ENCODE measurements at regions not wholly inside any gene's neighbourhood (a gene's known extent, or its start where the extent isn't known, plus 50 kb on each side); places are given as distances from the start of the nearest gene placed in this dataset.
A peak's percentile ranks its signal among the peaks of the same experiment; 100 is the strongest.

DNA sequence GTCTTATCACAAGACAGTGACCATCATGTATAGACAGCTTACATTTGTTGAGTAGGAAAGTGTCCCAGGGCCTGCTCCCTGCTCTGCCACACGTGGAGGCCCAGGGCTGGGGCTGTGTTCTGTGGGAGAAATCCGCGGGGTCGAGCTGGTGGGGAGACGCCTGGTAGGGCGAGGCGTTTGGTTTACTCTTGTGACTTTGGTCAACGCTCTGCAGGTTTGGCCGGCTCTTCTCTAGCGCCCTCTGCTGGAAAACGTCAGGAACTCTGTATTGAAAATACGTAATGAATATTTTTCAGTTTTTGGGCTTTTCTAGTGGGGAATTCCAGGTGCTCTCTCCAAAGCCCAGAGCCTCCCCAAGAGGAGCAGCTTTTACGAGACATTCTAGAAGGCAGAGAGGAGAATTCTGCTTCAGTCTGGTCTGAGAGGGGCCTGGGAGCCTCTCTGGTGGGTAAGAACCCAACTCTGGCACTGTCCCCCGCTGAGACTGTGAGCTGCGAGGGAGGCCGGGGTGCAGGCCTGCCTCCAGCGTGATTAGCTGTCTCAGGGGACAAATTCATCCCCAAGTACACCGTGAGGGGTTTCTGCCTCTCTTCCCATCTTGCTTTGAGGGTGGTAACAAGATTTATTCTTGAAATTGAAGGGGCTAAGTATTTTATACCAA is 112.6 kb upstream of the RALGAPA2 start:
- peak; percentile 65 for DNase-seq

DNA sequence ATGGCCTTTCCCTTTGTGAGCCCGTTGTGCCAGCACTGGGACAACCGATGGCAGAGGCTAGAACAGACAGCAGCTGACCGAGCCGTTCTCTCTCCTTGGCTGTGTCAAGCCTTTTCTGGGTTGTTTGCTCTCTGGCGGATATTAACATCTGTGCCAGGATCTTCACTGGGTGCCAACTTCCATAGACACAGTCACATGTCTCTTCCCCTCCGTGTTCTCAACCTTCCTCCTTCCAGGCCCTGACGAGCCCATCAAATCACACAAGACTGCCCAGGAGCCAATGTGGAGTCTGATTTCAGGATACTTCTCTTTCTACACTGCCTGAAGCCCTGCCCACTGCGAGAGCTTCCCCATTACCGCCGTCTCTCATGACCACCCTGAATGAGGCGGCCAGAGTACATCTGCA is 111.0 kb upstream of the RALGAPA2 start:
- no peak for DNase-seq

DNA sequence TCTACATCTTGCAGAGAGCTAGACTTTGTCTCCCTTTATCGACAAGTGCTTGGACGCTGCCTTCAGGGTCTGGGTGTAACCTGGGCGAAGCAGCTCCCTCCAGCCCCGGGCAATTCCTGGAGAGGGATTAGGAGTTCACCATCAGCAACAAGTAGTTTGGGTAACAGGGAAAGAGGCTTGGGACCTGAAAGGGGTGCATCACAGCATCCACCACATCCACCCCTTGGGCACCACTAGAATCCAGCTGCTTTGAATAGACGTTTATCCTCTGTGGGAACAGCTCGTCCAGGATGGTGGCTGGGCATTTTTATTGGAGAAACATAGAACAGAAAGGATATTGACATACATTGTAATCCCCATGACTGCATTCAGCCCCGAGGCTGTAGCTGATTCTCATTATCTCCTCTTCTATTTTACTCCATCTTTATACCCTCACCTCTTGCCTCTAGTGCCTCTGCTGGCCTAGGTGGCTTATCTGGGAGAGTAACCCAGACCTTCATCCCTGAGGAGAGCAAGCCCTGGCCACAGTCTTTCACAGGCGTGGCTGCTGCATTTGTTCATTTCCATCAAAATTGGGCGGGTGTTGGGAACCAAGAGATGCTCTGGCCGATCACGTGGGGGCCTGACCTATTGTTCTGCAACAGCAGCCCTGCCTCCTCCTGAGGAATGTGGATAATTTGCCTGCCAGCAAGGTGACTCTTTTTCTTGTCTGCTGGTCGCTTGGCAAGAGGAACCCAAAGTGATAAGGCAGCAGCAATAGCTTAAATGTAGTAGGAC is 109.2 kb upstream of the RALGAPA2 start:
- DNase-seq = no peak

DNA sequence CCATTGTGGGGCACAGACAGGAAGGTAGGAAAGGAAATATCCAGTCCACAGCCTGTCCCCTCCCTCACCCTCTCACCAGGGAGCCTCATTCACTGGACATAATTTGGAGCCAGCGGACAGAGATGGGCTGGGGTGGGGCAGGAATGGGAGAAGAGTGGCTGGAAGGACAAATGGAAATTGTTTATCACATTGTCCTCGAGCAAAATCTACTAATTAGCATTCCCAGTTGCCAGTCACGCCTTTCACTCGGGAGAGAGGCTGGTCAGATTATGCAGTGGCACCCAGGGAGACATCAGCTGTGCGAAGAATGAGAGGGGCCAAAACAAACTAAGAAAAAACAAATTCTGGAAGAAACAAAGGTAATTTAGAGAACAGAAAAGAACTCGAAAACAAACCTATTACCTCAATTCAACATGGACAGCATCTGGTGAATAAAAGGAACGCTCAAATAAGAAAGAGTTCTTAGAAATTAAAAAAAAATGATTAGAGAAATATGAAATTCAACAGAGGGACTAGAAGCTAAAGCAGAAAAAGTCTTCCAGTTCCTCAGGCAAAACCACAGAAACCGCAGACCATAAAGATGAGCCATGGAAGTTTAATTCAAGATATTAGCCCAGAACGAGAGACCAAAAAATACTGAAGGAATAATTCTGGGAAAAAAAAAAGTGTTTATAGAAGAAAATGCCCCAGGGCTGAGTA is 108.5 kb upstream of the RALGAPA2 start:
- no peak for DNase-seq

DNA sequence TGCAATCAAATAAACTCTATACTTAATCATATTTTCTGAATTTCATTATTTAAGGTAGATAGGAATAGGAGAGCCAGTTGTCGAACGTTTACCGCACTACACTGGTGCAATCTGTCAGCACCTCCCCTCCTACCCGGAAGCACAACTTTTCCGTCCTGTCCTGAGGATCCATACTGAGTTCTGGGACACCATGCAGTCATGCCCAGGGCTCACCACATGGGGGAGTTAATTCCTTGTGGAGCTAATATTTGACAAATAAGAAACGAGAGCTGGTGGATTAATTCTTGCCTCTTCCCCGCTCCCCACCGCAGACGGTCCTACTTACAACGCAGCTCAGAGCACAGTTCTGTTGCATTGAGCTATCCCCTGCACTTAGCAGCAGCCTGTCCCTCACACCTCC is 107.7 kb upstream of the RALGAPA2 start:
- peak; percentile 6 for DNase-seq

DNA sequence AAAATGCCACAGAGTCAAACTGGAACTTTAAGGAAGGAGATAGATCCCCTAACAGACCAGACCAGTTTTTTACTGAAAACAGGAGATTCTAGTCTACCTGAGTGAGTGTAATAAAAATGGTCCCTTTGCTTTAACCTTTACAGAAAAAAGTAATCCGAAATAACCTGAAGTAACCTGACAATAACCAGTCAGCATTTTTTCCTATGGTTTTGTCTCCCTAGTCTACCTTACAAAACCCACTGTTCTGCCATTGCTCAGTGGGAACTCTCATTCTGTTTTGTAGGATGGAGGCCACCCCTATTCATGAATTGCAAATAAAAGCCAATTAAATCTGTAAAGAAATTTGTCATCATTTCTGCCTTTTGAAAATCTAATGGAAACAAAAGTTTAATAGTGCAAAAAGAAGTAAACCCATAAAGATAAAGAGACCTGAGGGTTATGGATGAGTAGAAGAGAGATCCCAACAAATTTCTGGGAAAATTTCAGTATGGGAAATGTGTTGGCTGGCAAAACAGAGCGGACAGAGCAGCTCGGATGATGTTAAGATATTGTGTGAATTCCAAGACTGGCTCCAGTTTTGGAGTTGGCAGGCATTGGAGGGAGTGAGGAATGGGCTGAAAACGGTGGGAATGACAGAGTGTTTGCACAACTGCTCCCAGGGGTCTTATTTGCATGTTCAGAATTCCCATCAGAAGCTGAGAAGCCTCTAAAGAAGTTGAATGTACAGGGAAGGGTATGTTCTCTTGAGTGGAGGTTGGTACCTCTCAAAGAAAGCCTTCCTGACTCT is 104.7 kb upstream of the RALGAPA2 start:
- DNase-seq = no peak

DNA sequence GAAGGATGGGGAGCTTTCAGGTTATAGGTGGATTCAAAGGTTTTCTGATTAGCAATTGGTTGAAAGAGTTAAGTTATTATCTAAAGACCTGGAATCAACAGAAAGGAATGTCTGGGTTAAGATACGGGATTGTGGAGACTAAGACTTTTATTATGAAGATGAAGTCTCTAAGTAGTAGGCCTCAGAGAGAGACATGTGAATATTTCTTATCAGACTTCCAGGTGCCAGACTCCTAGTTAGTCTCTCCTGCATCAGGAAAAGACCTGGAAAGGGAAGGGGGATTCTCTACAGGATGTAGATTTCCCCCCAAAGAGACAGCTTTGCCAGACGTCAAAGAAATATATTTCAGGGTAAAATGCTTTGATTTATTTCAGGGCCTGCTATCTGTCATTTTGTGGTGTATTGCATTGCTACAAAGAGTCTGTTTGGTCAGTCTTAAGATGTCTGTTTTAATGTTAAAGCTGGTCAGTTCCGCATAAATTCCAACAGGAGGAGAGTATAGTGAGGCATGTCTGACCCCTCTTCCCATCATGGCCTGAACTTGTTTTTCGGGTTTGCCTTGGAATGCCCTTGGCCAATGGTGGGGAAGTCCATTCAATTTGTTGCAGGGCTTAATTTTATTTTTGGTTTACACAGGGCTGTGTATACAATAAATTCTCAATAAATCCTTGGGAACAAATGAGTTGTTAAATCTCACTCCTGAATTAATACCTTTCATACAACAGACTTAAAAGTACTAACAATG is 103.4 kb upstream of the RALGAPA2 start:
- no peak for DNase-seq

DNA sequence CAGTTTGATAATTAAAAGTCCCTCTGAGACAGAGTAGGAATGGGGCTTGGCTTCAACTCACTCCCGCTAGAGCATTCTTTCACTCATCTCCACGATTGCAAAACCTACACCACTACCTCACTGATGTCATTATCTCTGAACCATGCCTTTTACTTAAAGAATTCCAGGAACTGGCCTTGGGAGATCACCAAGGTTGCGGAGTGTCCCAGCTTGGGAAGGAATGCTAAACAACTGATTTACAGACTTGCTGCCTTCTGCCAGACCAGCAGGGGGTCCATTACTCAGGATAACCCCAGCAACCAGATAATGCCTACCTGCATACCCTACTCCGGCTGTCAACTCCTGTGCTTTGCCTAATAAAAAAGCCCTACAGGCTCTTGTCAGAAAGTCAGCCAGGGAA is 102.2 kb upstream of the RALGAPA2 start:
- no peak for DNase-seq

DNA sequence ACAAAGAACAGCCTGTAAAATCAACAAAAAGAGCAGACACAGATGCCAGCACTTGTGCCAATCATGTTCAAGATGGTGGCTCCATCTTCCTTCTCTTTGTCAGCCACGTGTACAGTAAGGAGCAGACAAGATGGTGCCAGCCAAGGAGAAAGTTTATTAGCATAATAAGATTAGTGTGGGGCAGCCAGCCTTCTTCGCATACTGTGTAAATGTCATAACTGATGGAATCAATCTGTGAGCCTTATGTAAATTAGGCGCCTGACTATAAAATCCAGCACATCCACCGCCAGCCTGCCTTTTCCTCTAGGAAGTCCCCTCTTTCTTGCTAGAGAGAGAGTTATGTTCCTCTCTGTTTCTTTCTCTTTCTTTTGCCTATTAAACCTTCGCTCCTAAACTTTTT is 99.7 kb upstream of the RALGAPA2 start:
- DNase-seq = no peak

DNA sequence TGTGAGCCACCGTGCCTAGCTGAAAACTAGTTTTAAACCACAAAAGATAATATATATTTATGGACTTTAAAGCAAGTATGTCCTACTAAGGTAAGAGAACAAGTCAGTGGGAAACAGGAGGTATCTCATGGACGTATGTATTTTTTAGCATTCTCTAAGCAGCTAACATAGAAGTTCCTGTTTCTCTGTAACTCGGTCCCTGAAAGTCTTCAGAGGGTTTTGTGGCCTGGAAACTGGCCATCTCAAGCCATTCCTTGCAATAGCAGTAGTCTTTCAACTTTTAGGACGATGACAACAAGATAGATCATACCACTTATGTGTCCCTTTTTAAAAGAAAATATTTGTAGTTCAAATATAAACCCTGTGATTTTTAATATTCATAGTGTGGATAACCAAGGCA is 95.6 kb upstream of the RALGAPA2 start:
- no peak for DNase-seq

DNA sequence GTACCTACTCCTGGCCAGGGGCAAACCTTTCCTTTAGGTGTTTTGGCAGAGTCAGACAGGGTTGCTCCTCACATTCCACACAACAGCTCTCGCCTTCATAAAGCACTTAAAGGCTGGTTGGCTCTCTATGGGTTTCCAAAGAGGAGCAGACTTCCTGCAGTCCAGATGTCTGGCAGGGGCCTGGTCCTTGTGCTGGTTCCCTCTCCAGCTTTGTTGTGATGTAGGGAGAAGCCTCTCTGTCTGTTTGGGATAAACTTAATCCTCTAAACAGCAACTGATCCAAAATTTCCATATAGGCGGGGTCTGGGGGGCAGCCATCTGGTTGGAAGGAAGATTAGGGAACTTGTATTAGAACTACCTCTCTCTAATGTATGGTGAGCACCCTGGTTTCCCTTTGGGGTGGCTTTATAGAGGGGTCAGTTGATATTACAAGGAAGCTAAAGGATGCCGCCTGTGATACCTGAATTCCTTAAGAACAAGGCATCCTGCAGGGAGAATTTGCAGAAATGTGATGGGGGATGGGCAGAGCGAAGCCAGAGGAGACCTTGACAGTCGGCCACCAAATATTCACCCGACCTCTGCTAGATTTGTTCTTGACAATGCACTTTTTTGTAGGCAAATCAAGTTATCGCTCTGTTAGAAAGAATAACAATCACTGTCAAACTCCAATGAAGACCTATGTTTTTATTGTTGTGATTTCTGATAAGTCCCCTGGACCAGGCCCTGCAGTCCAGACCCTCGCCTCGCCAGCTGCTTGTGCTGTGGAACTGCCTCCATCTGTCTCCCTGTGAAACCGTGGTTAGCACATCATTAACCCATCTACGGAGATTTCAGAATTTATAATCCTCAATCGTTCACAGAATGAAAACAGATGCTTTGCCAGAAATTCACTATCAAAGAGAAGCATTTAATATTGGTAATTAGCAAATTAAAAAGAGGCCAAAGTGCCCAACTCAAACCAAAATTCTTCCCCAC is 94.0 kb upstream of the RALGAPA2 start:
- no peak for DNase-seq

DNA sequence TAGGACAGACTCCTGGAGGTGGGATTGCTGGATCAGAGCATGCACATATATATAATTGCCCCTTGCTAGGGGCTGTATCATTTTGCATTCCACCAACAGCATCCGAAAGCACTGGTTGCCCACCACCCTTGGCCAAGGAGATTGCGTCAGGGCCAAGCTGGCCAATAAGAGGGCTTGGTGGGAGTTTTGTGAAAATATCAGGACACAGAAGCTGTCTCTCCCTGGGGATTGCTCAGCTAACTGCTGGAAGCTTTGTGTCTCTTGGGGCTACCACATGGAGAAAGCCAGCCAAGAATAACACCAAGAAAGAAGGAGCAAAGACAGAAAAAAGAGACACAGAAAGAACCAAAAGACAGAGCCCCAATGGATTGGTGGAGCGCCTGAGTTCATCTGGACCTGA is 90.6 kb upstream of the RALGAPA2 start:
- no peak for DNase-seq

DNA sequence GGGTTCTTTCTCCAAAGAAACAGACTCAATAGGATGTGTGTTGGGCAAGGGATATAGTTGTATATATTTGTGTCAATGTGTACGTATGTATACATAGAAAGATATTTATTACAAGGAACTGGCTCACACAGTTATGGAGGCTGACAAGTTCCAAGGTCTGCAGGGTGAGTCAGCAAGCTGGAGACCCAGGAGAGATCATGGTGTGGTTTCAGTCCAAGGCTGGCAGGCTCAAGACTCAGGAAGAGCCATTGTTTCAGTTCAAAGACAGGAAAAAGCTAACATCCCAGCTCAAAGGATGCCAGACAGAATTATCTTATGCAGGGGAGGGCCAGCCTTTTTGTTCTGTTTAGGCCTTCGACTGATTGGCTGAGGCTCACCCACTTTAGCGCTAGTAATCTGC is 89.9 kb upstream of the RALGAPA2 start:
- no peak for DNase-seq

DNA sequence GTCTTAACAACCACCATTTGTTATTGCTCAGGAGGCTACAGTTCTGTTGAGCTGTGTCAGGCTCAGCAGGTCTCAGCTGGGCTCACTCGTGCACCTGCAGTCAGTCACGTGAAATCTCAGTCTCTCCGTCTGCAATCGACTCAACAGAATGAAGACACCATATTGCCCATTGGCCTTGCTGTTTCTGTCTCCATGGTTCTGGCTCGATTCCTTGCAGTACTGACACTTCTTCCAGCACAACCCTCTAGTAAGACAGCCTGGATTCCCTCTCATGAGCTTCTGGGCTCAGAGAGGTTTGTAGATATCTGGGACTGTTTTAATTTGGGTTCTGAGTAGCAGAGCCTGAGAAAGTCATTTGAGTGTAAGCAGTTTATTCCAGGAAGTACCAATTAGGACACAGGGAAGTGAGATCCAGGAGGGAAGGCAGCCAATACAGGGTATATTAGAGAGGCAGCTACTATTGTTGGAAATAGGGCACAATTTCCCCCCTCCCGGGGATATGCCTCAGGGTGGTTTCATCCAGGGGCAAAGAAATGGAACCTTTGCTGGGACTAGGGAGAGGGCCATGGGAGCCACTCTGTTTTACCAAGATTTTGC is 87.4 kb upstream of the RALGAPA2 start:
- no peak for DNase-seq

DNA sequence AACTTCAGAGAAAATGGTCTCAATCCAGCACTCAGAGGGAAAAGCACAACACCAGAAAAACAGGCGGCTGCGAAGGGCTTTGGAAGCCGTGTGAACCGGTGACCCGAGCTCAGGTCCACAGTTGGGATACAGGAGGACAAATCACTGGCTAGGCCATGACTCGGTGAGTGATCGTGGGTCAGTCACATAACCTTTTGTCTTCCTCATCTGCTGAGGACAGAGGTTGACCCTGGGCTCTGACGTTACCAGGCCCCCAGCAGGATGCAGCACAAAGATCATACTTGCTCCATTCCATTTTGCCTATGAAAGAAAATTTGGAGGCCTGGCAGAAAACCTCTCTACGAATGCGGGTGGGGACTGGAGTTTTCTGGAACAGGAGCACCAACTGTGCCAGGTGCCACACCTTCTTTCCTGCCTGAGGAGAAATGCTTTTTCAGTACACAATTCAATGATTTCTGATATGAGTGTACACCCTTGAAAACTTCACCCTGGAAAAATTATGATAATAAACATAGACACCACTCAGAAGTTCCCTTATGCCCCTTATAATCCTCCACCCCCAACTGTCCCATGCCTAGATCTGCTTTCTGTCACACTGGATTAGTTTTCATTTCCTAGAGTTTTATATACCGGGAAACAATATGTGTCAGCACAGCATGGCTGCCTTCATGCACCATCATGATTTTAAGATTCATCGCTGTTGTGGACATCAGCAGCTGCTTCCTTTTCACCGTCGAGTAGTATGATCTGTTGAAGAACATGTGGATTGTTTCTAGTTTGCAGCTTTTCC is 85.3 kb upstream of the RALGAPA2 start:
- no peak for DNase-seq

DNA sequence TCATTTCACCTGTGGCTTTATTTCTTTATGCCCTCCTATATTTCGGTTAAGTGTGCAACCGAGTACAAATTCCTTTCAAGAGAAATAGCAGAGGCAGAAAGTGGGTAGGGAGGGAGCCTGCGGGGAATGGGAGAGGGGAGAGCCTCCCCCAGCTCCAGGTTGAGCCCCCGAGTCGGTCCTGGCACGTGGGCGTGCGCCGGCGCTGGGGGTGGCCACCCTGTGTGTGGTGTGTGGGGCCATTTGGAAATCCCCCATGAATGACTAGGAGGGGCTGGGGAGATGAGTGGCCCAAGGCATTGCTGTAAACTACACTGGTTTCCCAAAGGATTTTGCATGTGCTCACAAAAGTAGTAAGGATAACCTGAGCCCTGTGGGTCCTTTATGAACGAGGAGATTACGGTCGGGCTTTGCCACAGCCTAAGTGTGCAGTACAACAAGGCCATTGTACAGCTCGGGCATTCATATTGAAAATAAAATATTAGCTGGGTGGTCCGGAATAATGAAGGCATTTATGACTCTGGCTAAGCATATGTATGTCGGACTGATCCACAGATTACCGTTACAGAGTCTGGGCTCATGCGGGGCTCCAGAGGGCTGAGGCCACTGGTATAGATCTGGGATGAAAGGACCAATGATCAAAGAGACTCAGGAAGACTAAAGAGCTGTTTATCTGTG is 84.5 kb upstream of the RALGAPA2 start:
- no peak for DNase-seq

DNA sequence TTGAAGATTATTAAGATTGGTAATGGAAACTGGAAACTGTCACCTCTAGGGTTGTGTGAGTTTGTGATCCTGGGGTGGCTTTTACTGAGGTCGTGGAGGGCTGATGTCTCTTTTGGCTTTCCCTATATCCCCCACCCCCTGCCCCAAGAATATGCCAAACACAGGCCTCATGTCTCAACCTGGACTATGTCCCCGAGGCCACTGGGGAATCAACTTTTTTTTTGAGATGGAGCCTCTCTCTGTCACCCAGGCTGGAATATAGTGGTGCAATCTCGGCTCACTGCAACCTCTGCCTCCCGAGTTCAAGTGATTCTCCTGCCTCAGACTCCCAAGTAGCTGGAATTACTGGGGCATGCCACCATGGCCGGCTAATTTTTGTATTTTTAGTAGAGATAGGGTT is 83.3 kb upstream of the RALGAPA2 start:
- DNase-seq = no peak

DNA sequence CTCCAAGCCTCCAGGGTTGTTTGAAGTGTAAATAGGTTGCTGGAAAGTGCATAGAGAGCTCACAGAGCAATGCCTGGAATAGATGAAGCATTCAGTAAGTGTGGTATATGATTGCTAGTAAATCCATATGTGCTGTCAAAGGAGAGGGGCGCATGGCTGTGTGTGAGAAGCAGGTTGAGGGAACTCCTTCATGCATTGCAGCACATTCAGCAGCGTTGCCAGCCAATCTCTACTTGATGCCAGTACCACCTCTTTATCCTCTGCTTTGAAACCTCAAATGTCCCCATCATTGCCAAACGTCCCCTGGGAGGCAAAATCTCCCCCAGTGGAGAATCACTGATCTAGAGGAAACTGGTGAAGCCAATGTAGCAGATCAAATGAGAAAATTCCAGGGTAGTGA is 82.7 kb upstream of the RALGAPA2 start:
- DNase-seq = no peak

DNA sequence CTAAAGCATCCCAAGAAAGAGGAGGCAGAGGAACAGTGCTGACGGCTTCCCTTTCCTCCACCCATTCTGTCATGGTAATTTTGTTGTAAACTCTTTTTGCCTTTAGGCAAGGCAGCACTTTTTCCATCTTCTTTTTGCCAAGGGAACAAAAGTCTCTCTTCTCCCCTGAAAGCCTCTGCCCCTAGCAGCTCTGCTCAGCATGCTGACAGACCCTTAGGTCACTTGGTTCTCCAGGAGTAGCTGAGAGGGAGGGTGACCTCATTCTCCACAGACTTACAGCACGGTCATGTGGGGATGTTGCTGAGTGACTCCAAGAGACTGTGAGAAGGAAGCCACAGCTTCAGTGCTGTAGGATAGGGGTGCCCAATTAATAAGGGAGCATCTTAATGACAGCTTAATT is 81.1 kb upstream of the RALGAPA2 start:
- DNase-seq = no peak
